ENCODE measurements at regions not wholly inside any gene's neighbourhood (a gene's known extent, or its start where the extent isn't known, plus 50 kb on each side); places are given as distances from the start of the nearest gene placed in this dataset.

GRCh38 chr10:111131168-111131799, 54.5 kb downstream of the ADRA2A start:
- DNase-seq (ENCODE audit: low read depth): no peak

DNA sequence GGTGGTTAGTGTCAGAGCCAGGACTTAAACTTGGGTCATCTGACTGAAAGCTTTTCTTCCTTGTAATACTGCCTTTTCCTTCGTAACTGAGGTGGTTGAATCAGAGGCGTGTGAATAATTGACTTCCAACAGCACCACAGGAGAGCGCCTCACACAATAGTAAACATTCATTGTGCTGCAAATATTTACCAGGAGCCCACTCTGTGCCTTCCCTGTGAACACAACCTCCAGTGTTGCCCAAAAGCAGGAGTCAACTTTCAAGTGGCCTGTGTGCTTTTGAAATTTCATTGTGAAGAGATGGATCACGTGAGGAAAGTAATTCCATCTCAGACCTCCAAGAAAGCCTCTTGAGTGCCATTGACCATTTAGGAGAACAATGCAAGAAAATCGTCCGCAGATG, 60.2 kb downstream of the ADRA2A start:
- DNase-seq (ENCODE audit: low read depth): no peak

- DNase-seq (ENCODE audit: low read depth): no peak
These were observed 60.8 kb downstream of the ADRA2A start for GRCh38 chr10:111137587-111137986.

GRCh38 chr10:111138544-111138943, 61.7 kb downstream of the ADRA2A start:
- no peak for DNase-seq (ENCODE audit: low read depth)

GRCh38 chr10:111139567-111139966, 62.7 kb downstream of the ADRA2A start:
- no peak for DNase-seq (ENCODE audit: low read depth)

- DNase-seq (ENCODE audit: low read depth): no peak
These were observed 65.4 kb downstream of the ADRA2A start for GRCh38 chr10:111142092-111142768.

DNA sequence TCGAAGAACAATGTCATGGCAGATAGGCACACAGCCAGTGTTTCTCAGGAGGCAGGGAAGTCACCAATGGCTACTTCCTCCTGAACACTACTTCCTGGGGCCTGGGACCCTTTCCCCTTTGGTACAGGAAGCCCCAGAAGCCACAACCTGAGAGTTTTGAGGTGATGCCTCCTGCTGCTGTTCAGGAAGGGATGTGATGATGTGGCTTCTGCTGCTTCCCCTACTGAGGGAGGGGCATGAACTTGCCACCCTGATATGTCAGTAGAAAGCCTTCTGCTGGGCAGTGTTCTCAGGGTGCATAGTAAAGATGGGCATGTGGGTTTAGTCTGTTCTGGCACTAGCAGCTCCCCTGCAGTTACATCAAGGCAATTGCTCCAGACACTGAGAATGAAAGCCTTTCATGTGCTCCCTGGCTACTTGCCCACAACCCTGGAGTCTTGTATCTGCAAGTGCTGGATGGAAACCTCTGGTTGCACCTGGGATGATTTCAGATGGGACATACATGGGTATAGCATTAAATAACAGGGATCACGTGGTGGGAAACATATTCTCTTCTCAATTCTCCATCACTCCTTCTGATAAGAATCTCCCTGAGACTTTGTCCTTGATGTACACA, 69.3 kb downstream of the ADRA2A start:
- DNase-seq (ENCODE audit: low read depth): no peak

GRCh38 chr10:111148025-111148424, 71.2 kb downstream of the ADRA2A start:
- no peak for DNase-seq (ENCODE audit: low read depth)

- no peak for DNase-seq (ENCODE audit: low read depth)
These were observed 71.6 kb downstream of the ADRA2A start for GRCh38 chr10:111148440-111148839.

DNA sequence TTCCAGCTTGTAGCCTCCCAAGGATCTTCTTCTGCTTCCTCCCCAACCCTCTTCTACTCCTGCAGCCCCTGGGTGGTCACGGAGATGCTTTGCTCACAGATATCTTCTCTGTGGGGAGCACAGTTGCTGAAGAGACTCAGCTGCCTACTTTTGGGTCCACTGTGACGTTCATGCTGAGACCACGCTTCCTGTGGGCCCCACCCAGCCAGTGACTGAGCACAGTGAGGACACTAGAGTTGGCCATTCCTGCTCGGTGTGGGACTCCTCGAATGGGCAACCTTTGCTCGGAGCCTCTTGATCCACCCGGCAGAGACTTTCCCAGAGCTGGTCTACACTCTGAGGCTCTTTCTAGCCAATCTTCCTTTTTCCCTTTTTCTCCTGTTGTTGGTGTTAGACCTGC, 73.9 kb downstream of the ADRA2A start:
- DNase-seq (ENCODE audit: low read depth): no peak

DNA sequence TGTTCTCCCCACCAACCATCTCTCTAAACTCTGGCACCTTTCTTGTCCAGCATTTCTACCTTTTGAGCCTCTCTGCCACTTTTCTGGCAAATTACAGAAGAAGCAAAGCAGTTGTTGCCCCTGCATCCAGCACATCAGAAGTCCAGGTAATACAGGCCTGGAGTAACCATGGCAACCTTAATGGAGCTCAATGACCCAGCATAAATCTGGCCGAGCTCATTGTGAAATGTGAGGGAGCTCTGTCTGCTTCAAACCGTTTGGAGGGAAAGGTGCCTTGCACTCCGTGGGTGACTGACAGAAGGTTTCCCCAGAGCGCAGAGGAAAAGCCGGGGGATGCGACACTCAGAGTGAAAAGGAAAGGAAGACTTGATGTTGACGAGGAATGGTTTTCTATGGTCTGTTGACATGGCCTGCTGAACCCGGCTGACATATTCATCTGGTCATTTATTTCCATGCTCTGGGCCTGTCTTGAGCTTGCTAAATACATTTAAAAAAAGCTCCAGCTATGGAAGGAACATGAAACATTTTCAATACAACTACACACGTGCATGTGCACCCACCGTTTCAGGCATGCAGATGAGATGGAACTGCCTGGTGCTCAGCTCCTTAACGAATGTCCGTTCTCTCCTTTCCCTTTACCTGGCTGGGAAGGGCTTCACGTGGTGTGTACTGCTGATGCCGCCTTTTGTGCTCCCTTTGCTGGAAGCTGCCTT, 74.9 kb downstream of the ADRA2A start:
- DNase-seq (ENCODE audit: low read depth): no peak

DNA sequence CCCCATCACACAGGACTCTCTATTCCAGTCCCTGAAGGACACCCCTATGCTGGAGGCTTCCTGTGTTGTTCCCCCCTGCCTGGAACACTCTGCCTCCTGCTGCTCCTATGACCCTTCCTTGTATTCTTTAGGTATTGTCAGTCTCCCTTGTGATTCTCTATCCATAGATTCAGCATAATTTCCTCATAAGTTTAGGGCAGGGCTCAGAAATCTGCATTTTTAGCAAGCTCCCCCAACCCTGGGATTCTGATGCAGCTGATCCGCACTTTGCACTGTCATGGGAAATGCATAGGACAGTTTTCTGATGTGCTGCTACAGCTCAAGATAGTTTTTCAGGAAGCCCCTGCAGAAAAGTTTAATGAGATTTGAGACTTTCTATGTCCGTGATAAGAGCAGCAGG, 79.9 kb downstream of the ADRA2A start:
- DNase-seq (ENCODE audit: low read depth): no peak

GRCh38 chr10:111158595-111158994, 81.8 kb downstream of the ADRA2A start:
- DNase-seq (ENCODE audit: low read depth): no peak

GRCh38 chr10:111161109-111161874, 84.5 kb downstream of the ADRA2A start:
- DNase-seq (ENCODE audit: low read depth): no peak

GRCh38 chr10:111171183-111171582, 94.4 kb downstream of the ADRA2A start:
- no peak for DNase-seq (ENCODE audit: low read depth)

GRCh38 chr10:111175787-111176186, 99.0 kb downstream of the ADRA2A start:
- no peak for DNase-seq (ENCODE audit: low read depth)

GRCh38 chr10:111177379-111177778, 100.5 kb downstream of the ADRA2A start:
- no peak for DNase-seq (ENCODE audit: low read depth)

DNA sequence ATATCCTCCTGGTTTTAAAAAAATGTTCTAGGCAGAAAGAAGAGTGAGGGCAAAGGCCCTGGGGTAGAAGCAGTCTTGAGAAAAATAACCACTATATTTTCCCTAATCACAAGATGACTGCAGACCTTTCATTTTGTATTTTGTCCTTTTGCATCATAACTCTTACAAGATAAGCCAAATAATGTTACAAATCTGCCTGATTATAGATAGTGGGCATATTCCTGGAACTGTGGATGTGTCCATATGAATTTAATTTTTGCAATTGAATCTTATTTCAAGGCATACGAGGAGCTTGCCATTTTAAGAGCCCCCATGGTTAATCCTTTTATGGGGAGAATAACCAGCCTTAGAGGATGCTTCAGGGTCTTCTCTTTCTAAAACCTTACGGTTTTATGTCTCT, 102.7 kb downstream of the ADRA2A start:
- no peak for DNase-seq (ENCODE audit: low read depth)

DNA sequence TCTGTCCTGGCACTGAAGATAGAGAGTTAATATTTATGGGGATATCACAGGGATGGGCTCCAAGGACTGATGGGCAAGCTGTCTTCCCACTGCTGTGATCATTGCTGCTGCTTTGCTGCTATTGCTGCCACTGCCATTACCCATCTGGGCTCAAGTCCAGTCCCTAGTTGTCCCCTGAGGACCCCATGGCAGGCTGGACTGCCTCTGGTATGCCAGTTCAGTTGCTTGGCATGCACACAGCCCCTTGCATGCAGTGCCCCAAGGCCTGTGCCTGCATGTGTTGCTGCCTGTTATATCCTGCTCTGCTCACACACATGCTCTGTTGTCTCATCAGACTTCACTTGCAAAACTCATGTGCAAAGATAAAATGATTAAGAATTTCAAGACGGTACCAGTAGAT, 109.5 kb downstream of the ADRA2A start:
- no peak for DNase-seq (ENCODE audit: low read depth)

- no peak for DNase-seq (ENCODE audit: low read depth)
These were observed 110.3 kb downstream of the ADRA2A start for GRCh38 chr10:111187096-111187495.

DNA sequence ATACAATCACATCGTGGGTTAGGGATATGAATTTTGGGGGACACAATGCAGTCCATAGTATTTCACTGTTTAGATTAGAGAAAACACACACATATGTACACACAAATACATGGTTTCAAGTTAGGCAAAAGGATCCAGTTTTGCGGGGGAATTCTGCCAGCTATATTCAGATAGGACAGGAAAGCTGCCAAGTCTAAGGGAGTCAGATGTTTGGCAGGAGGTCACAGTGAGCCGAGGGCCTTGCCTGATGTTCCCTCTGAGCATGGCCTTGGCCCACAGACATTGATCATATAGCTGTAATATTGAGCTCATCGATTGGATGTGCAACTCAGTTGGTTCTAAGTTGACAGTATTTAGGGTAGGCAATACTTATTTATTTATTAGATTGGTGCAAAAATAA, 122.8 kb downstream of the ADRA2A start:
- no peak for DNase-seq (ENCODE audit: low read depth)

Measured in RPMI7951 (cell line).